ENCODE measurements at regions not wholly inside any gene's neighbourhood (a gene's known extent, or its start where the extent isn't known, plus 50 kb on each side); places are given as distances from the start of the nearest gene placed in this dataset.
"Not testable (repeated sequence)": the region's sequence is repeated elsewhere in the genome, so short reads cannot be mapped to it uniquely, and the experiment has no call there.

DNA sequence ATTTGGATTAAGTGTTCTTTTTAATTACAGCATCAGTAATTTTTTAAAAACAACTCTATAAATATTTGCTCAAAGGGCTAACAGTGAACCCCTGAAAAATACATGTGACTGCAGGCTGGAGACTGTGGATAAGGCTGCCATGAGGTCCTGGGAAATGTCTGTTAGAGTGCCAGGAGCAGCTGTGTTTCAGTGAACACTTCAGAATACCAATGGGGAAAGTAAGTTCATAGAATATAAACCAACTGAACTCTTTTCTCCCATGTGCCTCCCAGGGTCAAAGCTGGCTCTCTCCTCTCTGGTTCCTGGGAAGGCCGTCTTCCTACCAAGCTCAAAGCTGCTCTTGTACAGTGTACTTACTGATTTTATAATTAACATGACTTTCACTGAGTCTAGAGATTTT is 189.4 kb downstream of the ATP6V0E2 start:
- TF ChIP-seq, protein P1, sequence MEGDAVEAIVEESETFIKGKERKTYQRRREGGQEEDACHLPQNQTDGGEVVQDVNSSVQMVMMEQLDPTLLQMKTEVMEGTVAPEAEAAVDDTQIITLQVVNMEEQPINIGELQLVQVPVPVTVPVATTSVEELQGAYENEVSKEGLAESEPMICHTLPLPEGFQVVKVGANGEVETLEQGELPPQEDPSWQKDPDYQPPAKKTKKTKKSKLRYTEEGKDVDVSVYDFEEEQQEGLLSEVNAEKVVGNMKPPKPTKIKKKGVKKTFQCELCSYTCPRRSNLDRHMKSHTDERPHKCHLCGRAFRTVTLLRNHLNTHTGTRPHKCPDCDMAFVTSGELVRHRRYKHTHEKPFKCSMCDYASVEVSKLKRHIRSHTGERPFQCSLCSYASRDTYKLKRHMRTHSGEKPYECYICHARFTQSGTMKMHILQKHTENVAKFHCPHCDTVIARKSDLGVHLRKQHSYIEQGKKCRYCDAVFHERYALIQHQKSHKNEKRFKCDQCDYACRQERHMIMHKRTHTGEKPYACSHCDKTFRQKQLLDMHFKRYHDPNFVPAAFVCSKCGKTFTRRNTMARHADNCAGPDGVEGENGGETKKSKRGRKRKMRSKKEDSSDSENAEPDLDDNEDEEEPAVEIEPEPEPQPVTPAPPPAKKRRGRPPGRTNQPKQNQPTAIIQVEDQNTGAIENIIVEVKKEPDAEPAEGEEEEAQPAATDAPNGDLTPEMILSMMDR (IDR thresholded peaks at IDR 0.05; ENCODE audit: poor library complexity): not testable (repeated sequence)
- not testable (repeated sequence) for TF ChIP-seq EZH2phosphoT487 (IDR thresholded peaks at IDR 0.05; ENCODE audit: low read depth, severe bottlenecking, unreplicated experiment); EZH2 (IDR thresholded peaks at IDR 0.05; ENCODE audit: borderline replicate concordance)

Data from hepatocyte (in vitro differentiated cells).